ENCODE measurements at regions not wholly inside any gene's neighbourhood (a gene's known extent, or its start where the extent isn't known, plus 50 kb on each side); places are given as distances from the start of the nearest gene placed in this dataset.
"Not testable (repeated sequence)": the region's sequence is repeated elsewhere in the genome, so short reads cannot be mapped to it uniquely, and the experiment has no call there.

DNA sequence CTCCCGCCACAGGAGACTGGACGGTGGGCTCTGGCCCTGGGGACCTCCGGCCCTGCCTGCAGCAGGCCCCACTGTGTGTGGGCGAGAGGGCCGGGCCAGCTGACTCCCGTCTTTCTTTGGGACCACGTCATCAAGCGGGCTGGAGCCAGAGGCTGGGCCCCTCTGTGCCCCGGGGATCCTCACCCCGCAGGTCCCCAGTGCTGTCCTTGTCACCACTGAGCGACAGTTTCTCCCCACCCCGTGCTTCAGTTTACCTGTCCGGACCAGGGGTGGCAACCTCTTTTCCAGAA is 181.9 kb upstream of the ZNF469 start:
- peak; percentile 44 for DNase-seq
- no peaks in the 10 kb centered on the region for H3K79me2 ChIP-seq (ENCODE audit: insufficient read depth)
- no peak overlapping the region for H3K4me2 ChIP-seq (ENCODE audit: unreplicated experiment)
- TF ChIP-seq EZH2phosphoT487 (IDR thresholded peaks at IDR 0.05; ENCODE audit: insufficient read depth, low read depth) (no peak), EZH2 (IDR thresholded peaks at IDR 0.05; ENCODE audit: insufficient read depth, poor library complexity, severe bottlenecking) (no peak)
- no peak overlapping the region for H3K4me3 ChIP-seq
- H3F3A ChIP-seq (ENCODE audit: insufficient read depth), result no peaks in the 10 kb centered on the region
- H3K4me1 ChIP-seq (ENCODE audit: insufficient read depth), result no peaks in the 10 kb centered on the region
- H4K20me1 ChIP-seq (ENCODE audit: insufficient read depth), result no peaks in the 10 kb centered on the region
- H3K36me3 ChIP-seq (ENCODE audit: low read depth), result no peaks in the 10 kb centered on the region
- H3K27me3 ChIP-seq (replicated peaks; ENCODE audit: insufficient read depth), result no peaks in the 10 kb centered on the region
- in situ Hi-C loops (cut with MboI), result no loop called here
- H3K9ac ChIP-seq, result no peak overlapping the region; the same call in 1 of the 2 replicates
- H3K9me3 ChIP-seq (ENCODE audit: low read depth), result no peaks in the 10 kb centered on the region
- H3K9me2 ChIP-seq (ENCODE audit: insufficient read depth), result no peaks in the 10 kb centered on the region
- peak overlapping the region; percentile 45; the same call in 1 of the 2 replicates for H2AFZ ChIP-seq
- no peak overlapping the region for H3K27ac ChIP-seq
- WGBS, 2 experiments (ENCODE audit: low coverage in 1 of 2, low lambda C conversion rate in 2 of 2, missing lambda C conversion rate in 2 of 2), result 35 to 41% methylated on average over 13 of the region's 13 CpGs

- 93 to 95% methylated on average over 9 of the region's 9 CpGs for WGBS, 2 experiments (ENCODE audit: low coverage in 1 of 2, low lambda C conversion rate in 2 of 2, missing lambda C conversion rate in 2 of 2)
- H3K79me2 ChIP-seq (ENCODE audit: insufficient read depth); DNase-seq; H3K36me3 ChIP-seq (ENCODE audit: low read depth); H4K20me1 ChIP-seq (ENCODE audit: insufficient read depth); H2AFZ ChIP-seq; H3K4me2 ChIP-seq (ENCODE audit: unreplicated experiment); H3F3A ChIP-seq (ENCODE audit: insufficient read depth); H3K4me3 ChIP-seq; H3K27me3 ChIP-seq (replicated peaks; ENCODE audit: insufficient read depth); H3K9me2 ChIP-seq (ENCODE audit: insufficient read depth); H3K4me1 ChIP-seq (ENCODE audit: insufficient read depth); H3K9me3 ChIP-seq (ENCODE audit: low read depth); H3K9ac ChIP-seq; H3K27ac ChIP-seq; in situ Hi-C loops (cut with MboI): not testable (repeated sequence)
Observed at GRCh38 chr16:88201611-88202010, 181.1 kb upstream of the ZNF469 start.

DNA sequence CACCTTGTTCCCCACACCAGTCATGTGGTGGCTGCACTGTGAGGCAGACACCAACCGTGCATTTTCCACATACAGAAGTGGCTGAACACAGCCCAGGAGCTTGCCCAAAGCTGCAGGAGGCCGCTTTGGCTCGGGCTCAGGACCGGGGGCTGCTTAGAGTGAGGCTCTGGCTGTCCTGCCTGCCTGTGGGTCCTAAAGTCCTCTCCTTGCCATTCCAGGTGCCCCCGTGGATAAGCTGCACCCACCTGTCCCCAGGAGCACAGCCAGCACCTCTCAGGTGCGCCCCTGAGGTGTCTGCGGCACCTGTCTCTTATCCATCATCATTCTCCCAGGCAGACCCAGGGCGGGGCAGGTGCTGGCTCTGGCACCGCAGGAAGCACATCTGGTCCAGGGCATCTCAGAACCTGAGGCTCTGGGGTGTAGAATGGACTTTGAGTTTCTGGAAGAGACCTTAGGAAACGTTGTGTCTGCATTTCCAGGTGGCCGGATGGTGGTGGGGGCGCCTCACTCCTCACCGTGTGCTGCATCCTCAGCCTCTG is 180.5 kb upstream of the ZNF469 start:
- Histone ChIP-seq H2AFZ (no peak overlapping the region), H3K9me3 (ENCODE audit: low read depth) (no peaks in the 10 kb centered on the region), H3K36me3 (ENCODE audit: low read depth) (no peaks in the 10 kb centered on the region), H3K9me2 (ENCODE audit: insufficient read depth) (no peaks in the 10 kb centered on the region), H3K79me2 (ENCODE audit: insufficient read depth) (no peaks in the 10 kb centered on the region), H3F3A (ENCODE audit: insufficient read depth) (no peaks in the 10 kb centered on the region), H3K4me3 (no peak overlapping the region), H3K4me2 (ENCODE audit: unreplicated experiment) (no peak overlapping the region), H3K9ac (no peak overlapping the region), H3K27ac (no peak overlapping the region), H3K27me3 (replicated peaks; ENCODE audit: insufficient read depth) (no peaks in the 10 kb centered on the region), H3K4me1 (ENCODE audit: insufficient read depth) (no peaks in the 10 kb centered on the region), H4K20me1 (ENCODE audit: insufficient read depth) (no peaks in the 10 kb centered on the region)
- DNase-seq, result no peak
- in situ Hi-C loops (cut with MboI), result no loop called here
- TF ChIP-seq EZH2phosphoT487 (IDR thresholded peaks at IDR 0.05; ENCODE audit: insufficient read depth, low read depth), result no peak
- no peak for TF ChIP-seq EZH2 (IDR thresholded peaks at IDR 0.05; ENCODE audit: insufficient read depth, poor library complexity, severe bottlenecking)
- 80 to 83% methylated on average over 13 of the region's 13 CpGs for WGBS, 2 experiments (ENCODE audit: low coverage in 1 of 2, low lambda C conversion rate in 2 of 2, missing lambda C conversion rate in 2 of 2)

DNA sequence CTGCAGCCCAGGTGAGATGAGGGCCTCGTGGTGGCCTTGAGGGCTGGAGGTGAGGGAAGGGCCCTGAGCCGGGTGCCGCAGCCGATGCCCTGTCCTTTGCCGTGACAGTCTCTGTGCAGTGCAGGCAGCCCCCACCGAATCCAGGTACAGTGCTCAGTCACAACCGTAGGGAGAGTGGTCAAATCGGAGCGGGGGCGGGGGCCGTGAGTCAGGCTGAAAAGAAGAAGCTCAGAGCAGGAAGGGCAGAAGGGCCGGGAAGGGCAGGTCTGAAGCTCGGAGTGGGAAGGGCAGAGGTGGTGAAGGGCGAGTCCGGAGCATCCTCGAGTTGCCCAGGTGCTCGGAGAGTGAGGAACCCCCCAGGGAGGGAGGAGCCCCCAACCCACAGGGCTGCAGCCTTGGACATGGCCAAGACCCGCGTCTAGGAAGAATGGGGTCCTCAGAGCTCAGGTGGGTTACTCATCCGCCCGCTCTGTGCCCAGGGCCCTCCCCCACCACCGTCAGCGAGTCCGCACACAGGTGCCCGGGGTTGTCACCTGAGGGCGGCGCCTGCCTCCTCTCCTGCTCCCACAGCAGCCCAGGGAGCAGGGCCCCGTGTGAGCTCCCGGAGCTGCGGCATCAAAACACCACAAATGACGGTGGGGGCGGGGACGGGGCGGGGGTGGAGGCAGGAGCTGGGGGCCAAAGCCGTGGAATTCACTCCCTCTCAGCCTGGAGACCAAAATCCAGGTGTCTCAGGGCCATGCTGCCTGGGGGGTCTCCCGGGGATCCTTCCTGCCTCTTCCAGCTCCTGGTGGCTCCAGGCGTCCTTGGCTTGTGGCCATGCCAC is 179.7 kb upstream of the ZNF469 start:
- H3K4me1 ChIP-seq (ENCODE audit: insufficient read depth); H3K4me3 ChIP-seq; H3K9ac ChIP-seq; H3K27ac ChIP-seq; H3K9me2 ChIP-seq (ENCODE audit: insufficient read depth); H3K4me2 ChIP-seq (ENCODE audit: unreplicated experiment); DNase-seq; H3K9me3 ChIP-seq (ENCODE audit: low read depth); H3K79me2 ChIP-seq (ENCODE audit: insufficient read depth); H3F3A ChIP-seq (ENCODE audit: insufficient read depth); H2AFZ ChIP-seq; H3K36me3 ChIP-seq (ENCODE audit: low read depth); H3K27me3 ChIP-seq (replicated peaks; ENCODE audit: insufficient read depth); in situ Hi-C loops (cut with MboI); H4K20me1 ChIP-seq (ENCODE audit: insufficient read depth): not testable (repeated sequence)
- 90% methylated on average over 25 to 37 of the region's 37 CpGs for WGBS, 2 experiments (ENCODE audit: low coverage in 1 of 2, low lambda C conversion rate in 2 of 2, missing lambda C conversion rate in 2 of 2)

- H3K4me3 ChIP-seq; H3K9ac ChIP-seq; H3K4me1 ChIP-seq (ENCODE audit: insufficient read depth); H3K36me3 ChIP-seq (ENCODE audit: low read depth); H3K4me2 ChIP-seq (ENCODE audit: unreplicated experiment); H3K27ac ChIP-seq; H3K9me2 ChIP-seq (ENCODE audit: insufficient read depth); H2AFZ ChIP-seq; H3K79me2 ChIP-seq (ENCODE audit: insufficient read depth); H3K27me3 ChIP-seq (replicated peaks; ENCODE audit: insufficient read depth); H3K9me3 ChIP-seq (ENCODE audit: low read depth); H4K20me1 ChIP-seq (ENCODE audit: insufficient read depth); H3F3A ChIP-seq (ENCODE audit: insufficient read depth); in situ Hi-C loops (cut with MboI); DNase-seq: not testable (repeated sequence)
- WGBS, 2 experiments (ENCODE audit: low coverage in 1 of 2, low lambda C conversion rate in 2 of 2, missing lambda C conversion rate in 2 of 2), result 86 to 88% methylated on average over 26 to 36 of the region's 37 CpGs
Observed at GRCh38 chr16:88204131-88205110, 178.3 kb upstream of the ZNF469 start.

- 92 to 94% methylated on average over 17 of the region's 17 CpGs for WGBS, 2 experiments (ENCODE audit: low coverage in 1 of 2, low lambda C conversion rate in 2 of 2, missing lambda C conversion rate in 2 of 2)
- H3K9ac ChIP-seq; H3K4me2 ChIP-seq (ENCODE audit: unreplicated experiment); H3K36me3 ChIP-seq (ENCODE audit: low read depth); H3K79me2 ChIP-seq (ENCODE audit: insufficient read depth); H3K27ac ChIP-seq; H3K27me3 ChIP-seq (replicated peaks; ENCODE audit: insufficient read depth); H2AFZ ChIP-seq; in situ Hi-C loops (cut with MboI); DNase-seq; H3K9me2 ChIP-seq (ENCODE audit: insufficient read depth); H3K9me3 ChIP-seq (ENCODE audit: low read depth); H3K4me1 ChIP-seq (ENCODE audit: insufficient read depth); H3K4me3 ChIP-seq; H4K20me1 ChIP-seq (ENCODE audit: insufficient read depth); H3F3A ChIP-seq (ENCODE audit: insufficient read depth): not testable (repeated sequence)
Observed at GRCh38 chr16:88205482-88205881, 177.3 kb upstream of the ZNF469 start.

Measured in GM23248 (cell line).